Stomach (tissue), 8 donors: ENCODE measurements at regions not wholly inside any gene's neighbourhood (a gene's known extent, or its start where the extent isn't known, plus 50 kb on each side); places are given as distances from the start of the nearest gene placed in this dataset.
"Not testable (repeated sequence)": the region's sequence is repeated elsewhere in the genome, so short reads cannot be mapped to it uniquely, and the experiment has no call there.

Experiments
- DNase-seq, 2 donors: peaks; one replicate each; pipeline versions ENCODE4 v3.0.0 to v3.0.0-alpha.2; 2013 to 2019
- H3K27ac ChIP-seq, 5 donors: fragments of 200-600 bp in 4 of 5; sonication (generic) in 4 of 5; one replicate each; pipeline ENCODE4 v1.5.1; 2013 to 2019; ENCODE audit warnings: mild to moderate bottlenecking in 1 of 5, moderate library complexity in 1 of 5
- H3K27me3 ChIP-seq, 3 donors: fragments of 200-600 bp; sonication (generic); one replicate each; pipeline ENCODE4 v1.5.1; 2017 to 2019; ENCODE audit warnings: mixed run types in 1 of 3
- H3K36me3 ChIP-seq, 4 donors: fragments of 200-600 bp; sonication (generic); 1 replicate in 3 of 4; 2 replicates in 1 of 4; pipeline ENCODE4 v1.5.1; 2016 to 2019
- H3K4me1 ChIP-seq, 4 donors: fragments of 200-600 bp; sonication (generic); one replicate each; pipeline ENCODE4 v1.5.1; 2016 to 2019
- H3K4me3 ChIP-seq, 4 donors: fragments of 200-600 bp; sonication (generic) in 3 of 4; one replicate each; pipeline ENCODE4 v1.5.1; 2016 to 2019; ENCODE audit warnings: mild to moderate bottlenecking in 1 of 4
- H3K9me3 ChIP-seq, 4 donors: fragments of 200-600 bp; sonication (generic); one replicate each; pipeline ENCODE4 v1.5.1; 2016 to 2019
- EP300 ChIP-seq: sonication (generic); formaldehyde crosslinking; IDR thresholded peaks from one replicate; pipeline ENCODE4 v1.6.1; 2017; ENCODE audit warnings: antibody characterized with exemption
- POLR2A ChIP-seq, 4 donors: fragments of 450-650 bp; IDR thresholded peaks; one replicate each; pipeline ENCODE4 v1.6.1; 2016; ENCODE audit warnings: antibody characterized with exemption in 4 of 4, control low read depth in 2 of 4, mild to moderate bottlenecking in 1 of 4, moderate library complexity in 1 of 4
- POLR2AphosphoS5 ChIP-seq, 3 donors: sonication (generic); formaldehyde crosslinking; IDR thresholded peaks; one replicate each; pipeline ENCODE4 v1.6.1; 2016; ENCODE audit warnings: antibody characterized with exemption in 3 of 3
- WGBS, 5 donors: extraction: QIAGEN DNeasy Blood & Tissue Kit in 3 of 5; methylation state at CpG; one replicate each; pipeline versions ENCODE4 v1.1.5 to v1.1.7; 2013 to 2018; 5-methylcytosine and 5-hydroxymethylcytosine counted together
- intact Hi-C: fragments of 100-400 bp; cut with DNase I; formaldehyde crosslinking; loops from one replicate; pipeline ENCODE4 v1.15.1; 2023; ENCODE audit warnings: low total_unique reads
- TF ChIP-seq, protein P1 (sequence below), 7 experiments: fragments of 450-650 bp in 4 of 7; fragments of 200-600 bp in 3 of 7; sonication (generic) in 3 of 7; IDR thresholded peaks; one replicate each; pipeline ENCODE4 v1.5.1; 2016 to 2019; ENCODE audit warnings: antibody characterized with exemption in 7 of 7, control low read depth in 2 of 7, mild to moderate bottlenecking in 1 of 7
- donor health status: healthy with polysubstance abuse.
- donor health status: Bipolar disorder and iron deficiency.
- donor health status: healthy.

DNA sequence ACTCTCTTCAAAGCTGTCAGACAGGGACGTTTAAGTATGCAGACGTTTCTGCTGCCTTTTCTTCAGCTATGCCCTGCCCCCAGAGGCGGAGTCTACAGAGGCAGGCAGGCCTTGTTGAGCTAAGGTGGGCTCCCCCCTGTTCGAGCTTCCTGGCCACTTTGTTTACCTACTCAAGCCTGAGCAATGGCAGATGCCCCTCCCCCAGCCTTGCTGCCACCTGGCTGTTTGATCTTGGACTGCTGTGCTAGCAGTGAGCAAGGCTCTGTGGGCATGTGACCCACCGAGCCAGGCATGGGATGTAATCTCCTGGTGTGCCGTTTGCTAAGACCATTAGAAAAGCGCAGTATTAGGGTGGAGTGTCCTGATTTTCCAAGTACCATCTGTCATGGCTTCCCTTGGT lies 900.4 kb upstream of the MDGA2 start:
- intact Hi-C loops, result no loop called here
- DNase-seq, result no peak
- Histone ChIP-seq H3K9me3 (peaks cover 0 to 23% (median 2%) of the 10 kb centered on the region in 4 donors), H3K27ac (no peak overlapping the region), H3K27me3 (no peaks in the 10 kb centered on the region), H3K36me3 (no peaks in the 10 kb centered on the region), H3K4me3 (no peak overlapping the region), H3K4me1 (no peaks in the 10 kb centered on the region)
- no peak for TF ChIP-seq EP300
- TF ChIP-seq, protein P1, sequence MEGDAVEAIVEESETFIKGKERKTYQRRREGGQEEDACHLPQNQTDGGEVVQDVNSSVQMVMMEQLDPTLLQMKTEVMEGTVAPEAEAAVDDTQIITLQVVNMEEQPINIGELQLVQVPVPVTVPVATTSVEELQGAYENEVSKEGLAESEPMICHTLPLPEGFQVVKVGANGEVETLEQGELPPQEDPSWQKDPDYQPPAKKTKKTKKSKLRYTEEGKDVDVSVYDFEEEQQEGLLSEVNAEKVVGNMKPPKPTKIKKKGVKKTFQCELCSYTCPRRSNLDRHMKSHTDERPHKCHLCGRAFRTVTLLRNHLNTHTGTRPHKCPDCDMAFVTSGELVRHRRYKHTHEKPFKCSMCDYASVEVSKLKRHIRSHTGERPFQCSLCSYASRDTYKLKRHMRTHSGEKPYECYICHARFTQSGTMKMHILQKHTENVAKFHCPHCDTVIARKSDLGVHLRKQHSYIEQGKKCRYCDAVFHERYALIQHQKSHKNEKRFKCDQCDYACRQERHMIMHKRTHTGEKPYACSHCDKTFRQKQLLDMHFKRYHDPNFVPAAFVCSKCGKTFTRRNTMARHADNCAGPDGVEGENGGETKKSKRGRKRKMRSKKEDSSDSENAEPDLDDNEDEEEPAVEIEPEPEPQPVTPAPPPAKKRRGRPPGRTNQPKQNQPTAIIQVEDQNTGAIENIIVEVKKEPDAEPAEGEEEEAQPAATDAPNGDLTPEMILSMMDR (IDR thresholded peaks at IDR 0.05), result no peak
- no peak for TF ChIP-seq POLR2A (IDR thresholded peaks at IDR 0.05)
- no peak for TF ChIP-seq POLR2AphosphoS5 (IDR thresholded peaks at IDR 0.05)
- WGBS, 5 donors, result 51 to 67% (median 52%) methylated on average over 7 of the region's 7 CpGs

DNA sequence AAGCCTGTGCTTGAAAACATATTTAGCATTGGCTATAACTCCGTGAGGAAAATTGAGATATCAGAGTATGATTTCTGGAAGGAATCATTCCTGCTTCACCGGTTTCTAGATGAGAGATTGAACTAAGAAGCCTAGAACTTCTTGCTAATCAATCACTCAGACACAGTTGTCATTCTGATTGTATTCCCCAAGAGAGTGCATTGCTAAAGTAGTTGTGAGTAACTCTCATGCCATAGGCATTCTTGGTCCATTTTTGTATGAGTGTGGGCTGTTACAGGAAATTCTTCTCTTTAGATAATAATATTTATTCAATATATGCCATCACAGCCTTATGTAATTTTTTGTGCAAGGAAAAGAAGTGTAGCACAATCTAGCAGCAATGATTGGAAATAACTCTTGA lies 893.3 kb upstream of the MDGA2 start:
- Histone ChIP-seq H3K27me3 (no peaks in the 10 kb centered on the region), H3K4me1 (no peaks in the 10 kb centered on the region), H3K36me3 (no peaks in the 10 kb centered on the region), H3K4me3 (no peak overlapping the region), H3K9me3 (peaks cover 0 to 21% (median 2%) of the 10 kb centered on the region in 4 donors), H3K27ac (no peak overlapping the region)
- intact Hi-C loops, result no loop called here
- TF ChIP-seq POLR2AphosphoS5 (IDR thresholded peaks at IDR 0.05) (no peak), POLR2A (IDR thresholded peaks at IDR 0.05) (no peak), EP300 (no peak)
- TF ChIP-seq, protein P1 (IDR thresholded peaks at IDR 0.05), result no peak
- no peak for DNase-seq
- WGBS, 5 donors, result 59 to 78% (median 69%) methylated on average over 2 of the region's 2 CpGs

DNA sequence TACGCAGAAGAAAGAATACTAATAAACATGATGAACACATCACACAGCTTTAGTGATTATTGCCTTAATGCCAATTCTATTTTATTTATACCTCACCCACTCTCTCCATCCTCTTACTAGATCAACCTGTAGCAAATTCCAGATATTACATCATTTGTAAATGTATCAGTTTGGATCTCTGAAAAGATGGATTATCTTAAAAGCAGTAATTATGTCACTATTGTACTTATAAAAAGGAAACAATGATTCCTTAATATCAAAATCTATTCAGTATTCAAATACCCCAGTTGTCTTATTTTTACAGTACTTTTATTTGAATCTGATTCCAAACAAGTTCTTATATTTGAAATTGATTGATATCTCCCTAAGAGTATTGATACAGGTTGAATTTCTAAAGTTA lies 892.8 kb upstream of the MDGA2 start:
- Histone ChIP-seq H3K9me3 (peaks cover 0 to 26% (median 2%) of the 10 kb centered on the region in 4 donors), H3K36me3 (no peaks in the 10 kb centered on the region), H3K27ac (no peak overlapping the region), H3K4me1 (no peaks in the 10 kb centered on the region), H3K27me3 (no peaks in the 10 kb centered on the region), H3K4me3 (no peak overlapping the region)
- WGBS, 5 donors, result 70 to 95% (median 91%) methylated on average over 1 of the region's 1 CpG
- DNase-seq, result no peak
- TF ChIP-seq, protein P1 (IDR thresholded peaks at IDR 0.05), result no peak
- intact Hi-C loops, result no loop called here

DNA sequence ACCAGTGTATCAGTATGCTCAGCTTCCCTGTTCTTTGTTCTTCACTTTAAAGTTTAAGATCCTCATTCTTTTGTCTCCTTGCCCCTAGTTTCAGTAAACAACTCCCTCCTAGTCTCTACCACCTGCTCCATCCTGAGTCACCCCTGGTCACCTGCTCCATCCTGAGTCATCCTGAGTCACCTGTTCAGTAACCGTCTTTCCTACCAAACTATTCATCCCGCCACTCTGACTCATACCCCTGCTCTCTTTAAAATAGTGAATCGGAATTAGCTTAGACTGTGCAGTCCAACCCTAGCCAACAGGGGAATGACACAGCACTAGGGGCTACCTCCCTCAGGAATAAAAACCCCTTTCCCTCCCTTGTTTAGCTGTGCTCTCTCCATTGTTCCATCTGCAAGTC lies 888.1 kb upstream of the MDGA2 start:
- Histone ChIP-seq H3K27me3 (no peaks in the 10 kb centered on the region), H3K4me3 (no peak overlapping the region), H3K9me3 (peaks cover 0 to 22% (median 2%) of the 10 kb centered on the region in 4 donors), H3K36me3 (no peaks in the 10 kb centered on the region), H3K27ac (no peak overlapping the region), H3K4me1 (no peaks in the 10 kb centered on the region)
- DNase-seq, result no peak
- 74 to 96% (median 85%) methylated on average over 3 of the region's 3 CpGs for WGBS, 5 donors
- intact Hi-C loops, result no loop called here
- TF ChIP-seq, protein P1 (IDR thresholded peaks at IDR 0.05), result no peak
- TF ChIP-seq EP300 (no peak), POLR2AphosphoS5 (IDR thresholded peaks at IDR 0.05) (no peak), POLR2A (IDR thresholded peaks at IDR 0.05) (no peak)

DNA sequence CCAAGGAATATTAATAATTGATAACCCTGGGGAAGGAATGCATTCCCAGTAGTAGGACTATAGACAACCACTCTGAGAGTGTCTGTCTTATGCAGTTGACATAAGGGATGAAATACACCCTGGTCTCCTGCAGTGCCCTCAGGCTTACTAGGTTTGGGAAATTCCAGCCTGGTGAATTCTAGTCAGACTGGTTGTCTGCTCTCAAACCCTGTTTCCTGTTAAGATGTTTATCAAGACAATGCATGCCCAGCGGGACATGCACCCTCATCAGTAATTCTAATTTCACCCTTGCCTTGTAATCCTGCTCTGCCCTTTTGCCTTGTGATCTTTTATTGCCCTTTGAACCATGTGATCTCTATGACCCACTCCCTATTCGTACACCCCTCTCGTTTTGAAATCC lies 886.0 kb upstream of the MDGA2 start:
- H3K27me3 ChIP-seq, H3K36me3 ChIP-seq, H3K27ac ChIP-seq, DNase-seq, intact Hi-C loops, H3K4me3 ChIP-seq, H3K4me1 ChIP-seq: not testable (repeated sequence)
- 58 to 76% (median 68%) methylated on average over 3 of the region's 3 CpGs for WGBS, 5 donors
- H3K9me3 ChIP-seq, result peaks cover 0 to 22% (median 1%) of the 10 kb centered on the region in 4 donors
